T-cell (primary cell): ENCODE measurements at regions not wholly inside any gene's neighbourhood (a gene's known extent, or its start where the extent isn't known, plus 50 kb on each side); places are given as distances from the start of the nearest gene placed in this dataset.

Experiments
- ATAC-seq, 4 experiments: fragments of 200-7000 bp in 3 of 4; fragments of 150-1000 bp in 1 of 4; cut with Tn5 transposase; replicated peaks in 1 of 4; 1 replicate in 3 of 4; 2 replicates in 1 of 4; pipeline ENCODE4 v1.10.0; 2021; ENCODE audit warnings: moderate library complexity in 3 of 4, mild to moderate bottlenecking in 2 of 4, moderate number of reproducible peaks in 1 of 4
- CTCF ChIA-PET, 2 donors: fragments of 300-600 bp; sonication (Branson Sonifier 250); formaldehyde crosslinking; loops; one replicate each; lab custom pipeline; 2022; ENCODE audit warnings: antibody characterized with exemption in 2 of 2; lab: Charles Lee
- POLR2A ChIA-PET, 2 donors: fragments of 300-600 bp; sonication (Branson Sonifier 250); formaldehyde crosslinking; loops; one replicate each; lab custom pipeline; 2022; ENCODE audit warnings: antibody characterized with exemption in 2 of 2; lab: Charles Lee
- DNase-seq, 35 experiments: peaks; one replicate each; pipeline versions ENCODE4 v3.0.0 to v3.0.0-alpha.2; 2013 to 2023
- H3K27ac ChIP-seq: one replicate; pipeline ENCODE4 v1.5.1; 2013; ENCODE audit warnings: low read length
- H3K27me3 ChIP-seq, 2 experiments: replicated peaks in 1 of 2; 1 replicate in 1 of 2; 2 replicates in 1 of 2; pipeline versions ENCODE4 v1.6.1 to v1.7.0; 2013; ENCODE audit warnings: low read length in 1 of 2, mixed read lengths in 1 of 2; ENCODE audit not compliant: control insufficient read depth in 2 of 2, insufficient read depth in 2 of 2; ENCODE audit errors: extremely low read depth in 1 of 2
- H3K36me3 ChIP-seq, 2 donors: 1 replicate in 1 of 2; 2 replicates in 1 of 2; pipeline versions ENCODE4 v1.6.1 to v1.7.0; 2013; ENCODE audit warnings: low read length in 1 of 2; ENCODE audit not compliant: control insufficient read depth in 2 of 2, insufficient read depth in 1 of 2; ENCODE audit errors: extremely low read depth in 1 of 2
- H3K4me1 ChIP-seq, 2 experiments: 1 replicate in 1 of 2; 2 replicates in 1 of 2; pipeline versions ENCODE4 v1.6.1 to v1.7.0; 2013; ENCODE audit warnings: low read length in 2 of 2, mixed read lengths in 1 of 2; ENCODE audit not compliant: insufficient read depth in 2 of 2, control insufficient read depth in 1 of 2; ENCODE audit errors: extremely low read depth in 1 of 2
- H3K4me3 ChIP-seq, 2 donors: 1 replicate in 1 of 2; 2 replicates in 1 of 2; pipeline versions ENCODE4 v1.5.1 to v1.7.0; 2013; ENCODE audit warnings: mild to moderate bottlenecking in 2 of 2, low read length in 1 of 2, moderate library complexity in 1 of 2; ENCODE audit not compliant: control insufficient read depth in 1 of 2; ENCODE audit errors: extremely low read depth in 1 of 2
- H3K9me3 ChIP-seq: 2 replicates; pipeline ENCODE4 v1.7.0; 2013
- H3K27ac Mint-ChIP-seq, 2 donors: one replicate each; pipeline ENCODE4 v1.8.0; 2020 to 2021; ENCODE audit warnings: mild to moderate bottlenecking in 2 of 2, mixed read lengths in 2 of 2
- H3K27me3 Mint-ChIP-seq, 2 donors: one replicate each; pipeline ENCODE4 v1.8.0; 2021 to 2022; ENCODE audit warnings: mixed read lengths in 2 of 2
- H3K36me3 Mint-ChIP-seq: one replicate; pipeline ENCODE4 v1.8.0; 2021; ENCODE audit warnings: mixed read lengths
- H3K4me1 Mint-ChIP-seq, 3 donors: one replicate each; pipeline ENCODE4 v1.8.0; 2020 to 2022; ENCODE audit warnings: mixed read lengths in 3 of 3, mild to moderate bottlenecking in 1 of 3
- H3K4me3 Mint-ChIP-seq, 3 donors: one replicate each; pipeline ENCODE4 v1.8.0; 2020 to 2022; ENCODE audit warnings: mild to moderate bottlenecking in 3 of 3, mixed read lengths in 3 of 3, moderate library complexity in 3 of 3
- H3K9me3 Mint-ChIP-seq, 3 donors: one replicate each; pipeline ENCODE4 v1.8.0; 2020 to 2022; ENCODE audit warnings: mixed read lengths in 3 of 3
- WGBS: methylation state at CpG from one replicate; pipeline ENCODE4 v1.1.5; 2013; ENCODE audit warnings: missing lambda C conversion rate; ENCODE audit not compliant: insufficient coverage; 5-methylcytosine and 5-hydroxymethylcytosine counted together

DNA sequence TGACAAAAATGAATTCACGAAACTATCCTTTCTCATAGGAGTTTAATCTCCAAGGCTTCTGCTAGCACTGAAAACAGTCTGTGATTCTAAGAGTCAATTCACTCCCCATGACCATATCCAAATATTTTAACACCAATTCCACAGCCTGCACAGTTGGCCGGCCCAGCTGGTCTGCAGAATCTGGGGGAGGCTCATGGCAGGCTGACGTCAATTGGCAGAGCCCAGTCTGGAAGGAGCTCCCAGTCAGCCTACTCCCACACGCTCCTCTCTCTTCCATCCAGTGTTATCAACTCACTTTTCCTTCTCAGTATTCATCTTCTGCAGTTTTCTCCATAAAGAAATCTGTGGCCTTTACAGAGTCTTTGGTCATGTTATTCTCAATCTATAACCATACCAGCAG, 111.0 kb downstream of the TBXT start:
- H3K4me1 ChIP-seq, result no peaks in the 10 kb centered on the region
- POLR2A ChIA-PET, result no interaction called here
- ATAC-seq (no peak), DNase-seq (no peak)
- CTCF ChIA-PET, result no interaction called here
- H3K4me1 Mint-ChIP-seq, result no peaks in the 10 kb centered on the region
- peaks cover 5 to 12% of the 10 kb centered on the region in 2 donors for H3K27me3 Mint-ChIP-seq
- H3K27me3 ChIP-seq, result no peaks in the 10 kb centered on the region
- no peak overlapping the region for H3K4me3 ChIP-seq
- no peak overlapping the region for H3K27ac ChIP-seq
- 79% methylated on average over 2 of the region's 4 CpGs for WGBS
- no peaks in the 10 kb centered on the region for H3K36me3 Mint-ChIP-seq
- H3K27ac Mint-ChIP-seq, result no peak overlapping the region
- H3K4me3 Mint-ChIP-seq, result no peak overlapping the region
- no peaks in the 10 kb centered on the region for H3K36me3 ChIP-seq
- peaks cover 25 to 42% (median 27%) of the 10 kb centered on the region in 3 donors for H3K9me3 Mint-ChIP-seq
- H3K9me3 ChIP-seq, result peaks cover 5% of the 10 kb centered on the region

- Histone ChIP-seq H3K27me3 (no peaks in the 10 kb centered on the region), H3K9me3 (peaks cover 5% of the 10 kb centered on the region), H3K36me3 (no peaks in the 10 kb centered on the region), H3K4me1 (no peaks in the 10 kb centered on the region), H3K27ac (no peak overlapping the region), H3K4me3 (no peak overlapping the region)
- Mint-ChIP-seq H3K4me1 (no peaks in the 10 kb centered on the region), H3K27ac (no peak overlapping the region), H3K9me3 (peaks cover 25 to 42% (median 27%) of the 10 kb centered on the region in 3 donors), H3K36me3 (no peaks in the 10 kb centered on the region), H3K27me3 (peaks cover 5 to 12% of the 10 kb centered on the region in 2 donors), H3K4me3 (no peak overlapping the region)
- ATAC-seq (no peak), DNase-seq (no peak)
- WGBS, result 81% methylated on average over 5 of the region's 5 CpGs
- CTCF ChIA-PET, result no interaction called here
- POLR2A ChIA-PET, result interaction anchor here in 1 of 2 donors (0.6 kb wide), 1 partner anchor 250 kb away, joined by 3 read pairs; no protein-coding TSS in a partner anchor
Observed at GRCh38 chr6:166055801-166056200, 111.8 kb downstream of the TBXT start.

DNA sequence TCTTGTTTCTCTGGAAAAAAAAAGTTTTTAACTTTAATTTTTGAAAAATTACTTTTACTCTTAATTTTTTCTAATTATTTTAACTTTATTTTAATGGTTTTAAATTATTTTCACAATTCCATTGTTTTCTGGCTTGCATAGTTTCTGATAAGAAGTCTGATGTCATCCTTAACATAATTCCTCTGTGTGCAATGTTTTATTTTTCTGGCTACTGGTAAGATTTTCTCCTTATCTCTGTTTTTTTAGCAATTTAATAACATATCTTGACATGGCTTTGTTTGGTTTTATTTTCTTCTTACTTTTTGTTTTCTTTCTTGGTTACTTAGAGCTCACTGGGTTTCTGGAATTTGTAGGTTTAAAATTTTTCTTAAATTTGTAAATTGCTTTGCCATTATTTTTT, 114.8 kb downstream of the TBXT start:
- no peaks in the 10 kb centered on the region for H3K4me1 ChIP-seq
- no peak overlapping the region for H3K4me3 ChIP-seq
- ChIA-PET POLR2A (no interaction called here), CTCF (interaction anchor here in 1 of 2 donors (0.6 kb wide), 1 partner anchor 45 kb away, joined by 4 read pairs; no protein-coding TSS in a partner anchor)
- no peaks in the 10 kb centered on the region for H3K4me1 Mint-ChIP-seq
- no peak overlapping the region for H3K27ac ChIP-seq
- no peak overlapping the region for H3K4me3 Mint-ChIP-seq
- no peaks in the 10 kb centered on the region for H3K27me3 ChIP-seq
- no peaks in the 10 kb centered on the region for H3K36me3 Mint-ChIP-seq
- no peak for ATAC-seq
- H3K9me3 Mint-ChIP-seq, result peaks cover 25 to 42% (median 30%) of the 10 kb centered on the region in 3 donors
- no peak overlapping the region for H3K27ac Mint-ChIP-seq
- H3K27me3 Mint-ChIP-seq, result peaks cover 7 to 14% of the 10 kb centered on the region in 2 donors
- H3K36me3 ChIP-seq, result no peaks in the 10 kb centered on the region
- DNase-seq, result no peak
- H3K9me3 ChIP-seq, result peaks cover 5% of the 10 kb centered on the region

DNA sequence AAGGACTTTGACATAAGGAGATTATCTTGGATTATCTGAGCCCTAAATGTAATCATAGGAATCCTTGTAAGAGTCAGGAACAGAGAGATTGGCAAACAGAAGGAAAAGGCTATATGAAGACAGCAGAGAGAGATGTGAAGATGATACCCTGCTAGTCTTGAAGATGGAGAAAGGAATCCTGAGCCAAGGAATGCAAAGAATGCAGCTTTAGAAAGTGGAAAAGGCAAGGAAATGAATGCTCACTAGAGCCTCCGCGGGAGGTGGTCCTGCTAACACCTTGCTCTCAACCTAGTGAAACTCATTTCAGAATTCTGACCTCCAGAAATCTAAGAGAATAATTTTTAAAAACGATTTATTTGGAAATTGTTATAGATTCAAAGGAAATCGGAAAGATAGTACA, 117.1 kb downstream of the TBXT start:
- ChIA-PET CTCF (no interaction called here), POLR2A (no interaction called here)
- Histone ChIP-seq H3K4me3 (no peak overlapping the region), H3K27me3 (no peaks in the 10 kb centered on the region), H3K36me3 (no peaks in the 10 kb centered on the region), H3K9me3 (peaks cover 5% of the 10 kb centered on the region), H3K4me1 (no peaks in the 10 kb centered on the region), H3K27ac (no peak overlapping the region)
- Mint-ChIP-seq H3K27me3 (peaks cover 4 to 9% of the 10 kb centered on the region in 2 donors), H3K27ac (no peak overlapping the region), H3K4me3 (no peak overlapping the region), H3K9me3 (peaks cover 20 to 35% (median 24%) of the 10 kb centered on the region in 3 donors), H3K4me1 (no peaks in the 10 kb centered on the region), H3K36me3 (no peaks in the 10 kb centered on the region)
- DNase-seq (no peak), ATAC-seq (no peak)
- WGBS, result no CpG with 5 or more reads among the region's 4 CpGs

DNA sequence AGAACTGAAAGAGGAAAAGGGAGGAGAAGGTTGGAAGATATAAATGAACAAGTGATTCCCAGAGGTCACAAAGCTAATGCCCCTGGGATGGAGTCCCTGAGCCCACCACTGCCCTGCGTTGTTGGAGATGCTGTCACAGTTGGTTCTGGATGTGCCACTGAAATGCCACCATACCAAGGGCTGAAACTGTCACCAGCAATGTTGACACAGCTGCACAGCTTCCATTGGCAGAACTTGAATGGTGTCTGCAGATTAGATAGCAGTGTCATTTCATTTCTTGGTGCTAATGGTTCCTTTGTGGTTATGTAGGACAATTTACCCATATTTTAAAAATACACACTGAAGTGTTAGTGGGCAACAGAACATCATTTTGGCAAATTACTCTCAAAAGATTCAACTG, 120.7 kb downstream of the TBXT start:
- peaks cover 9 to 13% of the 10 kb centered on the region in 2 donors for H3K27me3 Mint-ChIP-seq
- no peaks in the 10 kb centered on the region for H3K9me3 ChIP-seq
- WGBS, result 90% methylated on average over 1 of the region's 1 CpG
- H3K36me3 ChIP-seq, result no peaks in the 10 kb centered on the region
- ATAC-seq, result no peak
- no peak overlapping the region for H3K4me3 ChIP-seq
- no peak overlapping the region for H3K27ac ChIP-seq
- peaks cover 3 to 7% (median 4%) of the 10 kb centered on the region in 3 donors for H3K9me3 Mint-ChIP-seq
- CTCF ChIA-PET, result no interaction called here
- H3K36me3 Mint-ChIP-seq, result no peaks in the 10 kb centered on the region
- no peak overlapping the region for H3K4me3 Mint-ChIP-seq
- no peaks in the 10 kb centered on the region for H3K4me1 ChIP-seq
- peaks cover 0 to 12% of the 10 kb centered on the region in 2 experiments for H3K27me3 ChIP-seq
- POLR2A ChIA-PET, result no interaction called here
- no peak for DNase-seq
- H3K27ac Mint-ChIP-seq, result no peak overlapping the region
- H3K4me1 Mint-ChIP-seq, result no peaks in the 10 kb centered on the region

DNA sequence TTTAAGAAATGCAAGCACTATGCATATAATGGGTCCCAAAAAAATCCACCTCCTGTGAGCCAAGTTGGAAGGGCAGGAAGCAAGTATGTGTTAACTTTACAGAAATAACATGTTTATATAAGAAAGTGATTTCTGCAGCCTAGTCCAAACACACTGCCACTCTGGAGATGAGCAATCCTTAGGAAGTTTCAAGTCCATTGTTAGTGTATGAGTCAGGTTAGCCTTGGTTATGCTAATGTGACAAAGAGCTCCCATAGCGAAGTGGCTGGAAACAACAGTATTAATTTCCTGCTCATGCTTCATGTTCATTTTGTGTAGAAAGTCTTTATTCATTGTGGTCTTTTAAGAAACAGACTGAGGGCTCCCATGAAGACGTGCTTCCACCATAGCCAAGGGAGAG, 121.4 kb downstream of the TBXT start:
- Histone ChIP-seq H3K27ac (no peak overlapping the region), H3K9me3 (no peaks in the 10 kb centered on the region), H3K4me3 (no peak overlapping the region), H3K36me3 (no peaks in the 10 kb centered on the region), H3K27me3 (peaks cover 0 to 12% of the 10 kb centered on the region in 2 experiments), H3K4me1 (no peaks in the 10 kb centered on the region)
- ChIA-PET POLR2A (no interaction called here), CTCF (no interaction called here)
- Mint-ChIP-seq H3K27me3 (peaks cover 9 to 14% of the 10 kb centered on the region in 2 donors), H3K4me1 (no peaks in the 10 kb centered on the region), H3K9me3 (peaks cover 0 to 4% (median 0%) of the 10 kb centered on the region in 3 donors), H3K27ac (no peak overlapping the region), H3K4me3 (no peak overlapping the region), H3K36me3 (no peaks in the 10 kb centered on the region)
- ATAC-seq (no peak), DNase-seq (no peak)
- 56% methylated on average over 2 of the region's 2 CpGs for WGBS

GRCh38 chr6:166045860-166046200, 121.8 kb downstream of the TBXT start:
- ChIA-PET POLR2A (no interaction called here), CTCF (no interaction called here)
- Histone ChIP-seq H3K27ac (no peak overlapping the region), H3K9me3 (no peaks in the 10 kb centered on the region), H3K4me1 (no peaks in the 10 kb centered on the region), H3K4me3 (no peak overlapping the region), H3K27me3 (peaks cover 0 to 12% of the 10 kb centered on the region in 2 experiments), H3K36me3 (no peaks in the 10 kb centered on the region)
- Mint-ChIP-seq H3K4me1 (no peaks in the 10 kb centered on the region), H3K36me3 (no peaks in the 10 kb centered on the region), H3K9me3 (peaks cover 0 to 4% (median 0%) of the 10 kb centered on the region in 3 donors), H3K27ac (no peak overlapping the region), H3K4me3 (no peak overlapping the region), H3K27me3 (peaks cover 9 to 18% of the 10 kb centered on the region in 2 donors)
- DNase-seq (no peak), ATAC-seq (no peak)
- WGBS, result no CpG with 5 or more reads among the region's 1 CpG
